SU-DHL-6 (cell line): ENCODE measurements at regions not wholly inside any gene's neighbourhood (a gene's known extent, or its start where the extent isn't known, plus 50 kb on each side); places are given as distances from the start of the nearest gene placed in this dataset.

ENCODE experiments used
- EZH2phosphoT487 ChIP-seq: fragments of 200-600 bp; sonication (generic), shearing (Covaris generic); conservative IDR thresholded peaks from 2 replicates; pipeline ENCODE4 v1.6.1; 2018; ENCODE audit warnings: mild to moderate bottlenecking, antibody characterized with exemption, low read length, moderate library complexity, mixed read lengths
- TF ChIP-seq, protein P1 (sequence below): fragments of 200-600 bp; sonication (generic); IDR thresholded peaks from one replicate; pipeline ENCODE4 v1.5.1; 2017; ENCODE audit warnings: antibody characterized with exemption, mild to moderate bottlenecking, low read length, moderate library complexity; ENCODE audit not compliant: insufficient read depth, poor library complexity, severe bottlenecking

GRCh38 chr5:175107028-175107588 is 336.9 kb downstream of the DRD1 start:
- TF ChIP-seq, protein P1, sequence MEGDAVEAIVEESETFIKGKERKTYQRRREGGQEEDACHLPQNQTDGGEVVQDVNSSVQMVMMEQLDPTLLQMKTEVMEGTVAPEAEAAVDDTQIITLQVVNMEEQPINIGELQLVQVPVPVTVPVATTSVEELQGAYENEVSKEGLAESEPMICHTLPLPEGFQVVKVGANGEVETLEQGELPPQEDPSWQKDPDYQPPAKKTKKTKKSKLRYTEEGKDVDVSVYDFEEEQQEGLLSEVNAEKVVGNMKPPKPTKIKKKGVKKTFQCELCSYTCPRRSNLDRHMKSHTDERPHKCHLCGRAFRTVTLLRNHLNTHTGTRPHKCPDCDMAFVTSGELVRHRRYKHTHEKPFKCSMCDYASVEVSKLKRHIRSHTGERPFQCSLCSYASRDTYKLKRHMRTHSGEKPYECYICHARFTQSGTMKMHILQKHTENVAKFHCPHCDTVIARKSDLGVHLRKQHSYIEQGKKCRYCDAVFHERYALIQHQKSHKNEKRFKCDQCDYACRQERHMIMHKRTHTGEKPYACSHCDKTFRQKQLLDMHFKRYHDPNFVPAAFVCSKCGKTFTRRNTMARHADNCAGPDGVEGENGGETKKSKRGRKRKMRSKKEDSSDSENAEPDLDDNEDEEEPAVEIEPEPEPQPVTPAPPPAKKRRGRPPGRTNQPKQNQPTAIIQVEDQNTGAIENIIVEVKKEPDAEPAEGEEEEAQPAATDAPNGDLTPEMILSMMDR: no peak
- TF ChIP-seq EZH2phosphoT487: no peak
